Lung (tissue), 11 donors: ENCODE measurements at regions not wholly inside any gene's neighbourhood (a gene's known extent, or its start where the extent isn't known, plus 50 kb on each side); places are given as distances from the start of the nearest gene placed in this dataset.

Source experiments
- ATAC-seq: fragments of 200-7000 bp; cut with Tn5 transposase; one replicate; pipeline ENCODE4 v1.9.1; 2020; ENCODE audit warnings: moderate number of reproducible peaks; ENCODE audit not compliant: insufficient read depth, low FRiP score
- DNase-seq, 3 donors: peaks; one replicate each; pipeline ENCODE4 v3.0.0-alpha.2; 2013 to 2017
- H3K27ac ChIP-seq, 2 donors: one replicate each; pipeline ENCODE4 v1.5.1; 2013; ENCODE audit warnings: mild to moderate bottlenecking in 2 of 2, moderate library complexity in 2 of 2, control low read depth in 1 of 2, inconsistent platforms in 1 of 2, low read depth in 1 of 2, low read length in 1 of 2
- H3K27me3 ChIP-seq, 3 donors: one replicate each; pipeline ENCODE4 v1.5.1; 2013; ENCODE audit warnings: low read length in 2 of 3; ENCODE audit not compliant: control insufficient read depth in 3 of 3, insufficient read depth in 3 of 3
- H3K36me3 ChIP-seq, 4 donors: one replicate each; pipeline ENCODE4 v1.5.1; 2013; ENCODE audit warnings: low read length in 4 of 4, mild to moderate bottlenecking in 1 of 4, moderate library complexity in 1 of 4; ENCODE audit not compliant: control insufficient read depth in 4 of 4, insufficient read depth in 4 of 4
- H3K4me1 ChIP-seq, 5 donors: one replicate each; pipeline ENCODE4 v1.5.1; 2013; ENCODE audit warnings: low read length in 5 of 5, mild to moderate bottlenecking in 2 of 5, moderate library complexity in 1 of 5; ENCODE audit not compliant: control insufficient read depth in 5 of 5, insufficient read depth in 5 of 5
- H3K4me3 ChIP-seq: one replicate; pipeline ENCODE4 v1.5.1; 2013; ENCODE audit warnings: mild to moderate bottlenecking, control low read depth, moderate library complexity
- H3K9ac ChIP-seq, 2 donors: one replicate each; pipeline ENCODE4 v1.5.1; 2013; ENCODE audit warnings: low read length in 2 of 2, control low read depth in 1 of 2; ENCODE audit not compliant: insufficient read depth in 1 of 2
- H3K9me3 ChIP-seq, 4 donors: one replicate each; pipeline ENCODE4 v1.5.1; 2013; ENCODE audit warnings: low read length in 3 of 4, mild to moderate bottlenecking in 1 of 4, moderate library complexity in 1 of 4; ENCODE audit not compliant: control insufficient read depth in 4 of 4, insufficient read depth in 3 of 4
- CTCF ChIP-seq: IDR thresholded peaks from 2 replicates; pipeline ENCODE4 v1.5.1; 2012; ENCODE audit warnings: mild to moderate bottlenecking; ENCODE audit errors: control extremely low read depth, extremely low read depth
- WGBS, 2 donors: extraction: QIAGEN DNeasy Blood & Tissue Kit; methylation state at CpG; one replicate each; pipeline ENCODE4 v1.1.7; 2013; 5-methylcytosine and 5-hydroxymethylcytosine counted together
- donor health status: control.
- donor health status: control.
- donor health status: Bipolar disorder and iron deficiency.
- donor health status: healthy.
- donor health status: DM: yes; HTN: yes; CAD: no.

GRCh38 chr6:113707194-113707593 lies 150.0 kb upstream of the MARCKS start:
- H3K36me3 ChIP-seq: no peaks in the 10 kb centered on the region
- H3K4me3 ChIP-seq: no peak overlapping the region
- H3K9me3 ChIP-seq: no peaks in the 10 kb centered on the region
- H3K4me1 ChIP-seq: no peaks in the 10 kb centered on the region
- no peak overlapping the region for H3K27ac ChIP-seq
- 94 to 96% methylated on average over 3 of the region's 3 CpGs for WGBS, 2 donors
- no peak for TF ChIP-seq CTCF
- DNase-seq (no peak), ATAC-seq (no peak)
- H3K27me3 ChIP-seq: no peaks in the 10 kb centered on the region
- H3K9ac ChIP-seq: no peak overlapping the region

- Histone ChIP-seq H3K27ac (no peak overlapping the region), H3K9ac (no peak overlapping the region), H3K27me3 (no peaks in the 10 kb centered on the region), H3K36me3 (no peaks in the 10 kb centered on the region), H3K4me1 (no peaks in the 10 kb centered on the region), H3K4me3 (no peak overlapping the region), H3K9me3 (no peaks in the 10 kb centered on the region)
- DNase-seq (no peak), ATAC-seq (no peak)
- WGBS, 2 donors: 69 to 79% methylated on average over 6 of the region's 6 CpGs
- TF ChIP-seq CTCF: no peak
Observed at GRCh38 chr6:113709936-113710509, 147.1 kb upstream of the MARCKS start.

GRCh38 chr6:113713665-113714064 lies 143.5 kb upstream of the MARCKS start:
- no peak overlapping the region for H3K4me3 ChIP-seq
- H3K27ac ChIP-seq: no peak overlapping the region
- ATAC-seq: no peak
- H3K4me1 ChIP-seq: no peaks in the 10 kb centered on the region
- no peak for DNase-seq
- no peak for TF ChIP-seq CTCF
- no peaks in the 10 kb centered on the region for H3K9me3 ChIP-seq
- H3K36me3 ChIP-seq: no peaks in the 10 kb centered on the region
- 72 to 91% methylated on average over 2 of the region's 2 CpGs for WGBS, 2 donors
- H3K27me3 ChIP-seq: no peaks in the 10 kb centered on the region
- no peak overlapping the region for H3K9ac ChIP-seq

GRCh38 chr6:113718588-113718987 lies 138.6 kb upstream of the MARCKS start:
- no peaks in the 10 kb centered on the region for H3K27me3 ChIP-seq
- DNase-seq (no peak), ATAC-seq (no peak)
- no peak overlapping the region for H3K9ac ChIP-seq
- TF ChIP-seq CTCF: no peak
- H3K4me1 ChIP-seq: peaks cover 0 to 5% (median 3%) of the 10 kb centered on the region in 5 donors
- H3K4me3 ChIP-seq: no peak overlapping the region
- WGBS, 2 donors: 89 to 92% methylated on average over 4 of the region's 4 CpGs
- no peaks in the 10 kb centered on the region for H3K36me3 ChIP-seq
- H3K27ac ChIP-seq: no peak overlapping the region
- no peaks in the 10 kb centered on the region for H3K9me3 ChIP-seq
